Muscle layer of duodenum (tissue), 2 donors: ENCODE measurements at regions not wholly inside any gene's neighbourhood (a gene's known extent, or its start where the extent isn't known, plus 50 kb on each side); places are given as distances from the start of the nearest gene placed in this dataset.

ENCODE experiments used
- H3K27ac ChIP-seq: one replicate; pipeline ENCODE4 v1.7.0; 2013; ENCODE audit warnings: mild to moderate bottlenecking, low read length
- H3K27me3 ChIP-seq: one replicate; pipeline ENCODE4 v1.7.0; 2013; ENCODE audit warnings: low read depth, mild to moderate bottlenecking, control low read depth, low read length
- H3K36me3 ChIP-seq, 2 donors: one replicate each; pipeline ENCODE4 v1.7.0; 2013; ENCODE audit warnings: low read length in 2 of 2, control low read depth in 1 of 2, mild to moderate bottlenecking in 1 of 2; ENCODE audit not compliant: insufficient read depth in 2 of 2, control insufficient read depth in 1 of 2
- H3K4me1 ChIP-seq, 2 donors: one replicate each; pipeline ENCODE4 v1.7.0; 2013; ENCODE audit warnings: low read length in 2 of 2, mild to moderate bottlenecking in 2 of 2, control low read depth in 1 of 2, moderate library complexity in 1 of 2; ENCODE audit not compliant: insufficient read depth in 2 of 2, control insufficient read depth in 1 of 2
- H3K4me3 ChIP-seq, 2 donors: one replicate each; pipeline ENCODE4 v1.7.0; 2013; ENCODE audit warnings: low read length in 2 of 2, low read depth in 1 of 2, mild to moderate bottlenecking in 1 of 2
- H3K9me3 ChIP-seq, 2 donors: one replicate each; pipeline ENCODE4 v1.7.0; 2013; ENCODE audit warnings: low read length in 2 of 2, control low read depth in 1 of 2, mild to moderate bottlenecking in 1 of 2; ENCODE audit not compliant: control insufficient read depth in 1 of 2
- donor health status: healthy.

- peaks cover 45 to 91% of the 10 kb centered on the region in 2 donors for H3K36me3 ChIP-seq
- no peaks in the 10 kb centered on the region for H3K27me3 ChIP-seq
- no peak overlapping the region for H3K27ac ChIP-seq
- no peak overlapping the region for H3K4me3 ChIP-seq
- no peaks in the 10 kb centered on the region for H3K4me1 ChIP-seq
- H3K9me3 ChIP-seq: no peaks in the 10 kb centered on the region
Measured at GRCh38 chr19:5214371-5214770, 126.2 kb downstream of the PTPRS start.

GRCh38 chr19:5213667-5214066 is 126.9 kb downstream of the PTPRS start:
- Histone ChIP-seq H3K4me1 (no peaks in the 10 kb centered on the region), H3K27ac (no peak overlapping the region), H3K4me3 (no peak overlapping the region), H3K27me3 (no peaks in the 10 kb centered on the region), H3K9me3 (no peaks in the 10 kb centered on the region), H3K36me3 (peaks cover 42 to 89% of the 10 kb centered on the region in 2 donors)

GRCh38 chr19:5212101-5212500 is 128.5 kb downstream of the PTPRS start:
- Histone ChIP-seq H3K4me1 (no peaks in the 10 kb centered on the region), H3K36me3 (peaks cover 32 to 88% of the 10 kb centered on the region in 2 donors), H3K27ac (no peak overlapping the region)

GRCh38 chr19:5211217-5211822 is 129.3 kb downstream of the PTPRS start:
- no peaks in the 10 kb centered on the region for H3K27me3 ChIP-seq

More at GRCh38 chr19:5212101-5212500, 128.5 kb downstream of the PTPRS start:
- Histone ChIP-seq H3K9me3 (no peaks in the 10 kb centered on the region), H3K27me3 (no peaks in the 10 kb centered on the region), H3K4me3 (no peak overlapping the region)

GRCh38 chr19:5210556-5210955 is 130.1 kb downstream of the PTPRS start:
- H3K4me3 ChIP-seq: no peak overlapping the region
- H3K27me3 ChIP-seq: no peaks in the 10 kb centered on the region
- H3K27ac ChIP-seq: no peak overlapping the region
- H3K4me1 ChIP-seq: no peaks in the 10 kb centered on the region
- peaks cover 29 to 82% of the 10 kb centered on the region in 2 donors for H3K36me3 ChIP-seq
- no peaks in the 10 kb centered on the region for H3K9me3 ChIP-seq

More at GRCh38 chr19:5211217-5211822, 129.3 kb downstream of the PTPRS start:
- Histone ChIP-seq H3K4me3 (no peak overlapping the region), H3K4me1 (no peaks in the 10 kb centered on the region), H3K27ac (no peak overlapping the region), H3K9me3 (no peaks in the 10 kb centered on the region), H3K36me3 (peaks cover 29 to 86% of the 10 kb centered on the region in 2 donors)

- H3K4me3 ChIP-seq: no peak overlapping the region
- H3K27me3 ChIP-seq: no peaks in the 10 kb centered on the region
- H3K4me1 ChIP-seq: no peaks in the 10 kb centered on the region
- no peak overlapping the region for H3K27ac ChIP-seq
- H3K9me3 ChIP-seq: no peaks in the 10 kb centered on the region
- peaks cover 17 to 56% of the 10 kb centered on the region in 2 donors for H3K36me3 ChIP-seq
Measured at GRCh38 chr19:5207806-5208205, 132.8 kb downstream of the PTPRS start.

DNA sequence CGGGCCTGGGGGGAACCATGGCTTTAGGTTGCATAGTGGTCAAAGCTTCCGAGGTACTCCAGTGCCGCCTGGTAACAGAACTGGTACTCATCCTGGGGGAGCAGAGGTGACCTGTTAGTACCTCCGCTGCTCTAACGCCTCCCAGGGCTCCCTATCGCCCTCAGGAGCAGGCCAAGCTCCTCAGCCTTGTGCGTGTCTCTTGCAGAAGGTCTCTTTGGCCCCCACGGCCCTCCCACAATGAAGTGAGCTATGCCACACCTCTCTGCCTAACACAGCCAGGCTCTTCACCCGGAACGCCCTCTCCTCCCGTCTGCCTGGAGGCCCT is 133.9 kb downstream of the PTPRS start:
- no peak overlapping the region for H3K27ac ChIP-seq
- H3K36me3 ChIP-seq: peaks cover 14 to 50% of the 10 kb centered on the region in 2 donors
- H3K27me3 ChIP-seq: no peaks in the 10 kb centered on the region

GRCh38 chr19:5205937-5206750 is 134.5 kb downstream of the PTPRS start:
- H3K27me3 ChIP-seq: no peaks in the 10 kb centered on the region
- H3K4me1 ChIP-seq: no peaks in the 10 kb centered on the region
- H3K36me3 ChIP-seq: peaks cover 11 to 44% of the 10 kb centered on the region in 2 donors
- H3K27ac ChIP-seq: no peak overlapping the region
- no peak overlapping the region for H3K4me3 ChIP-seq
- H3K9me3 ChIP-seq: peaks cover 0 to 10% of the 10 kb centered on the region in 2 donors

More for the DNA sequence above, 133.9 kb downstream of the PTPRS start:
- Histone ChIP-seq H3K4me3 (no peak overlapping the region), H3K4me1 (no peaks in the 10 kb centered on the region), H3K9me3 (peaks cover 0 to 5% of the 10 kb centered on the region in 2 donors)

DNA sequence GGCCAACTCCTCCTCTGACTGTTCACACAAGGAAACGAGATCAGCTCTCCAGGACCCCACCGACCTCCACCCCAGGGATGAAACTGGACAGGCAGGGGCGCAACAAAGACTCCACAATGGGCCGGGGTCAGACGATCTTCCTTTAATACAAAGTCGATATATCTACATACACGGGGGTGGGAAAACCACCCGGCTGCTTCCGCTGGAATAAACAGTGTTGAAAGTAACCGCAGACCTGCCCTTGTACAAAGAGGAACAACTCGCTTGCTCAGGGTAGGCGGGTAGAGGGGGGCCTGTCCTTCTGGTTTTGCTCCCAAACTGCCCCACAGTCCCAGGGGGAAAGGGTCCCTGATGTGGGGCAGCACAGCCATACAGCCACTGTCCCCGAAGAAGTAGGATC is 135.2 kb downstream of the PTPRS start:
- peaks cover 0 to 17% of the 10 kb centered on the region in 2 donors for H3K9me3 ChIP-seq
- H3K4me1 ChIP-seq: no peaks in the 10 kb centered on the region
- H3K27ac ChIP-seq: no peak overlapping the region
- H3K27me3 ChIP-seq: no peaks in the 10 kb centered on the region
- H3K36me3 ChIP-seq: peaks cover 4 to 37% of the 10 kb centered on the region in 2 donors
- H3K4me3 ChIP-seq: no peak overlapping the region

GRCh38 chr19:5204212-5204611 is 136.4 kb downstream of the PTPRS start:
- peaks cover 3 to 29% of the 10 kb centered on the region in 2 donors for H3K36me3 ChIP-seq
- H3K9me3 ChIP-seq: peaks cover 0 to 22% of the 10 kb centered on the region in 2 donors
- no peaks in the 10 kb centered on the region for H3K4me1 ChIP-seq
- H3K27me3 ChIP-seq: no peaks in the 10 kb centered on the region
- H3K4me3 ChIP-seq: no peak overlapping the region
- no peak overlapping the region for H3K27ac ChIP-seq
